BJ (cell line): ENCODE measurements at regions not wholly inside any gene's neighbourhood (a gene's known extent, or its start where the extent isn't known, plus 50 kb on each side); places are given as distances from the start of the nearest gene placed in this dataset.

Experiments
- CTCF ChIA-PET: fragments of 350-600 bp; formaldehyde crosslinking; extraction: SDS; loops from one replicate; lab custom pipeline; 2021; ENCODE audit warnings: antibody characterized with exemption, inconsistent platforms; lab: Yijun Ruan, JAX
- POLR2A ChIA-PET: fragments of 300-600 bp; sonication (Branson Sonifier 250); formaldehyde crosslinking; extraction: SDS; loops from one replicate; lab custom pipeline; 2021; ENCODE audit warnings: antibody characterized with exemption; lab: Charles Lee
- DNase-seq: peaks from one replicate; pipeline ENCODE4 v3.0.0-alpha.2; 2011; ENCODE audit warnings: low read depth
- H3K27me3 ChIP-seq: 2 replicates; pipeline ENCODE4 v1.6.0; 2011; ENCODE audit warnings: low read length; ENCODE audit not compliant: control insufficient read depth, insufficient read depth
- H3K36me3 ChIP-seq: 2 replicates; pipeline ENCODE4 v1.5.1; 2011; ENCODE audit warnings: low read length; ENCODE audit not compliant: control insufficient read depth, insufficient read depth
- H3K4me3 ChIP-seq: 2 replicates; pipeline ENCODE4 v1.5.1; 2011; ENCODE audit warnings: low read depth, mild to moderate bottlenecking, control low read depth, low read length
- TF ChIP-seq, protein P1 (sequence below): IDR thresholded peaks from 2 replicates; pipeline ENCODE4 v1.5.1; 2011; ENCODE audit warnings: low read depth, mild to moderate bottlenecking, control low read depth, inconsistent platforms, low read length, moderate library complexity; ENCODE audit not compliant: insufficient read depth

DNA sequence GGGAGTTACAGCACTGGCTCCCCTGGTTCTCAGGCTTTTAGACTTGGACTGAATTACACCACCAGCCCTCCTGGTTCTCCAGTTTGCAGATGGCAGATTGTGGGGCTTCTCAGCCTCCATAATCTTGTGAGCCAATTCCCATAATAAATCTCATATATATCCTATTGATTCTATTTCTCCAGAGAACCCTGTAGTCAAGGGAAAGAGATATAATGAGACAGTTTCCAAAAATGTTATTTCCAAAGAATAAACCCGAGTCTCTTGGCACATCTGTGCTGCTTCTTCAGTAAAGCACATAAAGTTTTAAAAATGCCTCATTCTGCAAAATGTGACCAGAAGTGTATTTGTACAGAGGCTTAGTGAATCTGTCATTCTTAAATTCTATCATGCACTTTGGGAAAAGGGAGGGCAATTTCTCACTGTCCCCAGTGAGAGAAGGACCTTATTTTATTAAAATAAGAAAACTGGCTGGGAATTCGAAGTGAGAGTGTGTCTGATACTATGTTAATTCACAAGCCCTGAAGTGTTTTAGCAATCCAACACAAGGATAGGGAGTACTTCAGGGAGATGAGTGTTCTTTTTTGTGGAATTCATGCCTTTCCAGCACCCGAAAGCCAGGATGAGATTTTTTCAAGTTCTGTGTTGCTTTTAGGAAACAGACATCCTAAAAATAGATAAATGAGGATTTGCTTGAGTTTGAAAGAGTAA lies 282.4 kb upstream of the CHAC2 start:
- CTCF ChIA-PET = no interaction called here
- H3K4me3 ChIP-seq = no peak overlapping the region
- H3K36me3 ChIP-seq = no peaks in the 10 kb centered on the region
- POLR2A ChIA-PET = no interaction called here
- TF ChIP-seq, protein P1, sequence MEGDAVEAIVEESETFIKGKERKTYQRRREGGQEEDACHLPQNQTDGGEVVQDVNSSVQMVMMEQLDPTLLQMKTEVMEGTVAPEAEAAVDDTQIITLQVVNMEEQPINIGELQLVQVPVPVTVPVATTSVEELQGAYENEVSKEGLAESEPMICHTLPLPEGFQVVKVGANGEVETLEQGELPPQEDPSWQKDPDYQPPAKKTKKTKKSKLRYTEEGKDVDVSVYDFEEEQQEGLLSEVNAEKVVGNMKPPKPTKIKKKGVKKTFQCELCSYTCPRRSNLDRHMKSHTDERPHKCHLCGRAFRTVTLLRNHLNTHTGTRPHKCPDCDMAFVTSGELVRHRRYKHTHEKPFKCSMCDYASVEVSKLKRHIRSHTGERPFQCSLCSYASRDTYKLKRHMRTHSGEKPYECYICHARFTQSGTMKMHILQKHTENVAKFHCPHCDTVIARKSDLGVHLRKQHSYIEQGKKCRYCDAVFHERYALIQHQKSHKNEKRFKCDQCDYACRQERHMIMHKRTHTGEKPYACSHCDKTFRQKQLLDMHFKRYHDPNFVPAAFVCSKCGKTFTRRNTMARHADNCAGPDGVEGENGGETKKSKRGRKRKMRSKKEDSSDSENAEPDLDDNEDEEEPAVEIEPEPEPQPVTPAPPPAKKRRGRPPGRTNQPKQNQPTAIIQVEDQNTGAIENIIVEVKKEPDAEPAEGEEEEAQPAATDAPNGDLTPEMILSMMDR = no peak
- DNase-seq = no peak
- no peaks in the 10 kb centered on the region for H3K27me3 ChIP-seq

DNA sequence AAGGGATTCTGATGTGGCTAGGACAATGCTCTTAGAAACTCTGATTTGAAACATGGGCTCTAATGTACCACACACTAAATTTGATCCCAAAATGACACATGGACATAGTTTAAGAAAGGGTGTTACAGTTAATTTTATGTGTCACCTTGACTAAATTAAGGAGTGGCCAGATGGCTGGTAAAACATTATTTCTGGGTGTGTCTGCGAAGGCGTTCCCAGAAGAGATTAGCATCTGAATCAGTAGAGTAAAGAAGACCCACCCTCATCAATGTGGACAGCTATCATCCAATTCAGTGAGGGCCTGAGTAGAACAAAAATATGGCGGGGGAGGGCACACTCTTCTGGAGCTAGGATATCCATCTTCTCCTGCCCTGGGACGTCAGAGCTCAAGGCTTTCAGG lies 283.1 kb upstream of the CHAC2 start:
- POLR2A ChIA-PET = no interaction called here
- Histone ChIP-seq H3K27me3 (no peaks in the 10 kb centered on the region), H3K36me3 (no peaks in the 10 kb centered on the region), H3K4me3 (no peak overlapping the region)
- CTCF ChIA-PET = no interaction called here
- no peak for DNase-seq
- TF ChIP-seq, protein P1 = no peak

DNA sequence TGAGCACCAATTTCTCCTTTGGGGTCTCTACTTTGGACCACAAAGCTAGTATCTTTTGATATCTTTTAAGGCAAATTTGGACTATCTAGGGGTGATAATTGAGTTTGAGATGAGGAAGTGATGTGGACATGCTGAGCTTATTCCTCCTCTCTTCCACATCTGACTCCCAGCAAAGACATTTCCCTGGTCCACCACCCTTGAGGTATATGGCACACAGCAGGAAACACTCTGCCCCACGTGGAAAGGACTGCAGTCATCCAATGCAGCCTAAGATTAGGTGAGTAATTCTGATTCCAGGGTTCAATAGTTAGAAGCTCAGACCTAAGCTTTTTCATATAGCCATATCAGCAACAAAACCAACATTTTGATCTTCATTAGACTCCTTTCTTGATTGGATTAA lies 290.1 kb upstream of the CHAC2 start:
- ChIA-PET CTCF (interaction anchor here (1.6 kb wide), 1 partner anchor 18 kb away, joined by 4 read pairs; no protein-coding TSS in a partner anchor), POLR2A (no interaction called here)
- no peak for DNase-seq
- Histone ChIP-seq H3K27me3 (no peaks in the 10 kb centered on the region), H3K4me3 (no peak overlapping the region), H3K36me3 (no peaks in the 10 kb centered on the region)
- TF ChIP-seq, protein P1 = no peak

DNA sequence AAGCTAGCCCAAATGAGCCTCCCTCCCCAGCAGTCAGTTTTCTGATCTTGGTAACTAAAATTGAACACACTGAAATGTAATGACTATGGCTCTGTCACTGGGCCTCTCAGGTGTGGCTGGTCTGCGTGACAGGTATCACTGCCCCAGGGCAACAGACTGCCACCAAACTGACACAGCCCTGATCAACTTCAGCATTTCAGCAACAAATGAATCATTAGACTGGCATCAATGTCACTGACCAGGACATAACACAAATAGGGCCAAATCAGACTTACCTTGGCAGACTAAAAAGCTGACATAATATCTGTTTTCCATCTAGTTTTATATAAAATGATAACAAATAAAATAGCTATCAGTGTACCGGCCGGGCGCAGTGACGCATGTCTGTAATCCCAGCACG lies 290.8 kb upstream of the CHAC2 start:
- CTCF ChIA-PET = interaction anchor here (0.6 to 1.6 kb wide), 2 partner anchors 19 to 404 kb away, joined by 3 to 4 read pairs; no protein-coding TSS in a partner anchor
- no peak for DNase-seq
- Histone ChIP-seq H3K36me3 (no peaks in the 10 kb centered on the region), H3K4me3 (no peak overlapping the region), H3K27me3 (no peaks in the 10 kb centered on the region)
- POLR2A ChIA-PET = no interaction called here
- TF ChIP-seq, protein P1 = no peak

DNA sequence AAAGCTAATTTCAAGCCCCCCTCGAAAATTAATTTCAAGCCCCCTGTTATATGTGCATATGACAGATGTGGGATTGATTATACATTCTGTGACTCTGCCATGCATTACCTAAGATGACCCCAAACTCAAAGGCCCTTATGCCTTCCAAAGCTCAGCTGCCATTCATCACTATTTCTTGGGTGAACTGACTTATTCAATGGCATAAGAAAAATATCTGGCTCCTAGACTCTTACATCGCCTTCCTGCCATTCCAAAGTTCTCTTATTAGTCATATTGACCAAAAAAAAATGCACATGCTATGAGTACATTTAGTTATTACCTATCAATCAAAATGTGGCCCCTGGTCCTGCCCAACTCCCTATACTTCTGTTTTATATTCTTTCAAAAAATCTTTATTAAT lies 291.8 kb upstream of the CHAC2 start:
- no peak overlapping the region for H3K4me3 ChIP-seq
- ChIA-PET POLR2A (no interaction called here), CTCF (no interaction called here)
- no peak for DNase-seq
- H3K36me3 ChIP-seq = no peaks in the 10 kb centered on the region
- no peaks in the 10 kb centered on the region for H3K27me3 ChIP-seq
- TF ChIP-seq, protein P1 = no peak
